WTC11 (cell line): ENCODE measurements at regions not wholly inside any gene's neighbourhood (a gene's known extent, or its start where the extent isn't known, plus 50 kb on each side); places are given as distances from the start of the nearest gene placed in this dataset.

Source experiments
- ATAC-seq: fragments of 200-7000 bp; cut with Tn5 transposase; 2 replicates; pipeline ENCODE4 v1.10.0; 2021; ENCODE audit warnings: mild to moderate bottlenecking, moderate library complexity
- CTCF ChIA-PET: fragments of 300-600 bp; sonication (Branson Sonifier 250); formaldehyde crosslinking; loops from one replicate; lab custom pipeline; 2021; ENCODE audit warnings: antibody characterized with exemption; lab: Charles Lee
- POLR2A ChIA-PET: fragments of 350-600 bp; sonication (Branson Sonifier 250); formaldehyde crosslinking; loops from one replicate; lab custom pipeline; 2021; ENCODE audit warnings: antibody characterized with exemption; lab: Charles Lee
- DNase-seq: peaks from one replicate; pipeline ENCODE4 v3.0.0; 2021; ENCODE audit warnings: low spot score
- H3K27ac Mint-ChIP-seq: 2 replicates; pipeline ENCODE4 v1.8.0; 2021; ENCODE audit warnings: mixed read lengths
- H3K27me3 Mint-ChIP-seq: 2 replicates; pipeline ENCODE4 v1.8.0; 2021; ENCODE audit warnings: low read depth, mild to moderate bottlenecking, moderate library complexity, mixed read lengths
- H3K36me3 Mint-ChIP-seq: 2 replicates; pipeline ENCODE4 v1.8.0; 2021; ENCODE audit warnings: mixed read lengths
- H3K4me1 Mint-ChIP-seq: 2 replicates; pipeline ENCODE4 v1.8.0; 2022; ENCODE audit warnings: mixed read lengths
- H3K4me3 Mint-ChIP-seq: 2 replicates; pipeline ENCODE4 v1.8.0; 2021; ENCODE audit warnings: mild to moderate bottlenecking, moderate library complexity, mixed read lengths
- H3K9me3 Mint-ChIP-seq: 2 replicates; pipeline ENCODE4 v1.8.0; 2021; ENCODE audit warnings: mixed read lengths
- ATF2 ChIP-seq: sonication (generic); formaldehyde crosslinking; IDR thresholded peaks from 2 replicates; pipeline ENCODE4 v1.8.1; 2022; ENCODE audit warnings: low read depth, missing genetic modification reagents, borderline replicate concordance
- EMX1 ChIP-seq: fragments of 250-450 bp; sonication (Bioruptor Pico); IDR thresholded peaks from 2 replicates; pipeline ENCODE4 v1.8.0; 2021; ENCODE audit warnings: mild to moderate bottlenecking
- ESRRA ChIP-seq: sonication (generic); formaldehyde crosslinking; IDR thresholded peaks from 2 replicates; pipeline ENCODE4 v1.8.1; 2022; ENCODE audit warnings: mild to moderate bottlenecking, missing genetic modification reagents, borderline replicate concordance
- FOXP1 ChIP-seq: sonication (generic); formaldehyde crosslinking; IDR thresholded peaks from 2 replicates; pipeline ENCODE4 v1.8.0; 2022; ENCODE audit warnings: missing genetic modification reagents, mild to moderate bottlenecking, moderate library complexity, borderline replicate concordance
- HMGXB4 ChIP-seq: sonication (generic); formaldehyde crosslinking; IDR thresholded peaks from 2 replicates; pipeline ENCODE4 v1.8.1; 2023; ENCODE audit warnings: mild to moderate bottlenecking, moderate library complexity, missing genetic modification reagents
- IRF2 ChIP-seq: sonication (generic); formaldehyde crosslinking; IDR thresholded peaks from 2 replicates; pipeline ENCODE4 v1.8.0; 2022; ENCODE audit warnings: low read depth, missing genetic modification reagents, borderline replicate concordance
- JAZF1 ChIP-seq: fragments of 250-450 bp; sonication (Bioruptor Pico); IDR thresholded peaks from 2 replicates; pipeline ENCODE4 v1.9.0; 2021; ENCODE audit warnings: moderate library complexity, mild to moderate bottlenecking, inconsistent platforms
- JUN ChIP-seq: sonication (generic); formaldehyde crosslinking; IDR thresholded peaks from 2 replicates; pipeline ENCODE4 v1.8.0; 2023; ENCODE audit warnings: mild to moderate bottlenecking, missing genetic modification reagents
- MAX ChIP-seq: sonication (generic); formaldehyde crosslinking; IDR thresholded peaks from 2 replicates; pipeline ENCODE4 v1.8.0; 2022; ENCODE audit warnings: mild to moderate bottlenecking, missing genetic modification reagents
- NFATC4 ChIP-seq: fragments of 250-450 bp; sonication (Bioruptor Pico); IDR thresholded peaks from 2 replicates; pipeline ENCODE4 v1.9.0; 2021; ENCODE audit warnings: mild to moderate bottlenecking
- NFYB ChIP-seq: sonication (generic); formaldehyde crosslinking; conservative IDR thresholded peaks from 2 replicates; pipeline ENCODE4 v1.8.0; 2022; ENCODE audit warnings: low read depth, missing genetic modification reagents
- NR1H2 ChIP-seq: sonication (generic); formaldehyde crosslinking; IDR thresholded peaks from 2 replicates; pipeline ENCODE4 v1.9.0; 2021; ENCODE audit warnings: mild to moderate bottlenecking, moderate library complexity, missing genetic modification reagents
- NR3C1 ChIP-seq: sonication (generic); formaldehyde crosslinking; conservative IDR thresholded peaks from 2 replicates; pipeline ENCODE4 v1.8.1; 2023; ENCODE audit warnings: low read depth, mild to moderate bottlenecking, missing genetic modification reagents
- SMAD3 ChIP-seq: sonication (generic); formaldehyde crosslinking; IDR thresholded peaks from 2 replicates; pipeline ENCODE4 v1.8.0; 2022; ENCODE audit warnings: missing genetic modification reagents, mild to moderate bottlenecking, borderline replicate concordance
- SMAD4 ChIP-seq: sonication (generic); formaldehyde crosslinking; IDR thresholded peaks from 2 replicates; pipeline ENCODE4 v1.8.0; 2022; ENCODE audit warnings: mild to moderate bottlenecking, missing genetic modification reagents
- STAT6 ChIP-seq: sonication (generic); formaldehyde crosslinking; conservative IDR thresholded peaks from 2 replicates; pipeline ENCODE4 v1.8.1; 2023; ENCODE audit warnings: mild to moderate bottlenecking, low read depth, missing genetic modification reagents, moderate library complexity
- TCF7 ChIP-seq: sonication (generic); formaldehyde crosslinking; IDR thresholded peaks from 2 replicates; pipeline ENCODE4 v1.8.0; 2022; ENCODE audit warnings: mild to moderate bottlenecking, low read depth, missing genetic modification reagents, moderate library complexity
- TEAD4 ChIP-seq: sonication (generic); formaldehyde crosslinking; IDR thresholded peaks from 2 replicates; pipeline ENCODE4 v1.8.0; 2022; ENCODE audit warnings: mild to moderate bottlenecking, missing genetic modification reagents
- TP53 ChIP-seq: sonication (generic); formaldehyde crosslinking; IDR thresholded peaks from 2 replicates; pipeline ENCODE4 v1.8.1; 2023; ENCODE audit warnings: mild to moderate bottlenecking, missing genetic modification reagents
- ZNF121 ChIP-seq: sonication (generic); formaldehyde crosslinking; IDR thresholded peaks from 2 replicates; pipeline ENCODE4 v1.8.0; 2023; ENCODE audit warnings: missing genetic modification reagents
- ZNF219 ChIP-seq: sonication (generic); formaldehyde crosslinking; IDR thresholded peaks from 2 replicates; pipeline ENCODE4 v1.8.0; 2023; ENCODE audit warnings: missing genetic modification reagents, mild to moderate bottlenecking, borderline replicate concordance
- ZNF232 ChIP-seq: sonication (generic); formaldehyde crosslinking; IDR thresholded peaks from 2 replicates; pipeline ENCODE4 v1.8.0; 2022; ENCODE audit warnings: mild to moderate bottlenecking, missing genetic modification reagents
- ZNF423 ChIP-seq: fragments of 250-450 bp; sonication (Bioruptor Pico); IDR thresholded peaks from 2 replicates; pipeline ENCODE4 v2.1.2; 2022; ENCODE audit warnings: mild to moderate bottlenecking, moderate library complexity
- ZNF671 ChIP-seq: fragments of 250-450 bp; sonication (Bioruptor Pico); IDR thresholded peaks from 2 replicates; pipeline ENCODE4 v1.8.0; 2021; ENCODE audit warnings: mild to moderate bottlenecking

GRCh38 chr18:57296336-57296735 is 56.0 kb upstream of the ST8SIA3 start:
- TF ChIP-seq EMX1 (CRISPR knock-in tag) (no peak), ZNF219 (CRISPR knock-in tag) (no peak), ZNF671 (CRISPR knock-in tag) (no peak), ATF2 (CRISPR knock-in tag) (no peak), JAZF1 (CRISPR knock-in tag) (no peak), ESRRA (CRISPR knock-in tag) (no peak), IRF2 (CRISPR knock-in tag) (no peak), TP53 (CRISPR knock-in tag) (no peak), SMAD3 (CRISPR knock-in tag) (no peak)
- H3K27me3 Mint-ChIP-seq: no peaks in the 10 kb centered on the region
- ATAC-seq (no peak), DNase-seq (no peak)
- H3K9me3 Mint-ChIP-seq: no peaks in the 10 kb centered on the region
- no peaks in the 10 kb centered on the region for H3K36me3 Mint-ChIP-seq
- POLR2A ChIA-PET: no interaction called here
- H3K4me3 Mint-ChIP-seq: no peak overlapping the region
- H3K4me1 Mint-ChIP-seq: peaks cover 7% of the 10 kb centered on the region
- CTCF ChIA-PET: no interaction called here
- no peak overlapping the region for H3K27ac Mint-ChIP-seq

DNA sequence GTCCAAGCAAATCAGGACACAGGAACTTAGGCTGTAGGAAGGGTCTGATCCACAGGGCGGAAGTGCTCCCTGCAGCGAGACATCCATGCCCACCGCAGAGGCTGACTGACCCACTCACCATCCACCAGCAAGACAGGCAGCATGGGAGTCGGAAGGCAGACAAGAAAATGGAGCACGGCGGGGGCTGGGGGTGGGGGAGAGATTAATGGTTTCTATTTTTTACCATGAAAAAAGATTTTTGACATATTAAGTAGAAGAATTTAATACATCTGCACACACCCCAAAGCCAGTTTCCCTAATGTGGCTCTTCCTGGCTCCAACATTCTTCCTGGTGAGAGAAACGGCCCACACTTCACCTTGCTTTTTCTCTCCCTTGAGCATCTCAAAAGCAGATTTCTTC is 55.1 kb upstream of the ST8SIA3 start:
- ChIA-PET POLR2A (no interaction called here), CTCF (no interaction called here)
- no peak for ATAC-seq
- H3K9me3 Mint-ChIP-seq: no peaks in the 10 kb centered on the region
- H3K4me1 Mint-ChIP-seq: peaks cover 15% of the 10 kb centered on the region
- H3K36me3 Mint-ChIP-seq: no peaks in the 10 kb centered on the region
- H3K27me3 Mint-ChIP-seq: no peaks in the 10 kb centered on the region
- H3K4me3 Mint-ChIP-seq: no peak overlapping the region
- no peak for TF ChIP-seq NFYB (CRISPR knock-in tag)
- no peak for TF ChIP-seq SMAD4 (CRISPR knock-in tag)
- no peak for TF ChIP-seq JAZF1 (CRISPR knock-in tag)
- no peak for TF ChIP-seq HMGXB4 (CRISPR knock-in tag)
- TF ChIP-seq, all 79 proteins: peak for 0
- DNase-seq: no peak
- no peak overlapping the region for H3K27ac Mint-ChIP-seq

DNA sequence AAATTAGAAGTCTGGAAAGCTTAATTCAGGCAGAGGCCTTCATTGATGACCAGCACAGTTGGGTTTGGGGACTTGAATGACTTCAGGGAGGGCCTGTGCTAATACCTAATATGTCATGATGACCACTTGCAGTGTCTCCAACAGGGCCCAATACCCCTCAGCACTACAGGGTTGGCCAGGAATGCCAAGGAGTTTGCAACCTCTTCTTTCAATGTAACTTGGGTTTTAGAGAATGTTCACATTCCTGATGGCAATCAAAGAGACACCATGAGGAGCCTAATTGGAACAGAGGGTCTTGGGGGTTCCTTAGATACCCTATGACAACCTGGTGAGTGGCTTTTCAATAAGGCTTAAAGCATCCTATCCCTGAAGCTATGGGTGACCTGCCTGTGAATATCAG is 52.4 kb upstream of the ST8SIA3 start:
- no peaks in the 10 kb centered on the region for H3K9me3 Mint-ChIP-seq
- no peaks in the 10 kb centered on the region for H3K27me3 Mint-ChIP-seq
- DNase-seq (no peak), ATAC-seq (no peak)
- POLR2A ChIA-PET: no interaction called here
- CTCF ChIA-PET: interaction anchor here (0.6 kb wide), 1 partner anchor 135 kb away, joined by 3 read pairs; the partner anchor contains the start of gene ONECUT2
- no peak overlapping the region for H3K4me3 Mint-ChIP-seq
- H3K27ac Mint-ChIP-seq: no peak overlapping the region
- H3K4me1 Mint-ChIP-seq: peaks cover 8% of the 10 kb centered on the region
- H3K36me3 Mint-ChIP-seq: no peaks in the 10 kb centered on the region
- TF ChIP-seq NR1H2 (CRISPR knock-in tag) (no peak), ZNF423 (CRISPR knock-in tag) (no peak), ZNF121 (no peak), NFATC4 (CRISPR knock-in tag) (no peak), ATF2 (CRISPR knock-in tag) (no peak), TEAD4 (CRISPR knock-in tag) (no peak), SMAD4 (CRISPR knock-in tag) (no peak), MAX (CRISPR knock-in tag) (no peak), ZNF232 (CRISPR knock-in tag) (no peak), TCF7 (no peak), FOXP1 (CRISPR knock-in tag) (no peak), JUN (CRISPR knock-in tag) (no peak), NR3C1 (CRISPR knock-in tag) (no peak), STAT6 (no peak)
